ENCODE measurements at regions not wholly inside any gene's neighbourhood (a gene's known extent, or its start where the extent isn't known, plus 50 kb on each side); places are given as distances from the start of the nearest gene placed in this dataset.

- no peak overlapping the region for H4K5ac ChIP-seq (ENCODE audit: insufficient read length, low read depth, low read length)
- H3K79me1 ChIP-seq (ENCODE audit: low read depth, low read length) = no peaks in the 10 kb centered on the region
- no peak overlapping the region for H2BK5ac ChIP-seq (ENCODE audit: low read depth, low read length)
- ChIA-PET POLR2A (ENCODE audit: partially characterized antibody) (no interaction called here), CTCF (ENCODE audit: partially characterized antibody) (interaction anchor here (1.6 kb wide), 1 partner anchor 63 kb away, joined by 3 read pairs; no protein-coding TSS in a partner anchor)
- H2AFZ ChIP-seq (ENCODE audit: low read length) = no peak overlapping the region
- no peaks in the 10 kb centered on the region for H3K27me3 ChIP-seq (replicated peaks in 1 of 4; ENCODE audit: control insufficient read depth in 3 of 4, extremely low read depth in 1 of 4, insufficient read depth in 3 of 4, low read length in 3 of 4)
- H4K91ac ChIP-seq (replicated peaks; ENCODE audit: insufficient read length, low read length) = no peak overlapping the region
- no peak overlapping the region for H2BK15ac ChIP-seq (ENCODE audit: low read length)
- H3K4me3 ChIP-seq (ENCODE audit: extremely low read depth in 1 of 4, insufficient read depth in 2 of 4, low read depth in 3 of 4, low read length in 4 of 4) = no peak overlapping the region
- H3K27ac ChIP-seq (ENCODE audit: low read depth, low read length) = no peak overlapping the region
- no peak overlapping the region for H2BK12ac ChIP-seq (ENCODE audit: low read depth, low read length)
- TF ChIP-seq EGR1 (IDR thresholded peaks at IDR 0.05; ENCODE audit: borderline replicate concordance, low read depth, low read length) (no peak), E2F6 (IDR thresholded peaks at IDR 0.05) (no peak), SAP30 (IDR thresholded peaks at IDR 0.05; ENCODE audit: insufficient read depth, insufficient replicate concordance, low read length) (no peak), KDM5A (IDR thresholded peaks at IDR 0.05; ENCODE audit: low read length) (no peak)
- no peak overlapping the region for H2BK120ac ChIP-seq (replicated peaks; ENCODE audit: low read depth, low read length)
- no peak overlapping the region for H3K23ac ChIP-seq (ENCODE audit: insufficient read length)
- no peaks in the 10 kb centered on the region for H3K36me3 ChIP-seq (ENCODE audit: control insufficient read depth in 2 of 4, insufficient read depth in 4 of 4, low read length in 3 of 4)
- H2AK5ac ChIP-seq (ENCODE audit: low read depth, low read length) = no peak overlapping the region
- H3K18ac ChIP-seq (ENCODE audit: extremely low read depth, low read length) = no peak overlapping the region
- H3K14ac ChIP-seq (ENCODE audit: insufficient read length) = no peak overlapping the region
- H3K9ac ChIP-seq (replicated peaks in 1 of 4; ENCODE audit: extremely low read depth in 1 of 4, low read depth in 3 of 4, low read length in 3 of 4) = no peak overlapping the region
- DNase-seq (ENCODE audit: low read depth in 1 of 2, low spot score in 2 of 2) = no peak
- no peak overlapping the region for H3K4me2 ChIP-seq (ENCODE audit: insufficient read depth in 1 of 2, low read depth in 2 of 2, low read length in 2 of 2)
- no peak for FAIRE-seq
- no peaks in the 10 kb centered on the region for H4K20me1 ChIP-seq (replicated peaks in 1 of 2; ENCODE audit: control insufficient read depth in 1 of 2, insufficient read depth in 2 of 2, low read length in 2 of 2)
- no peaks in the 10 kb centered on the region for H3K79me2 ChIP-seq (ENCODE audit: control insufficient read depth in 1 of 2, insufficient read depth in 2 of 2, low read length in 2 of 2)
- no peak overlapping the region for H2BK20ac ChIP-seq (ENCODE audit: low read length)
- WGBS, 2 experiments (ENCODE audit: extremely low coverage in 1 of 2, insufficient coverage in 1 of 2, insufficient read length in 1 of 2, insufficient replicate concordance in 2 of 2, low coverage in 1 of 2, low lambda C conversion rate in 2 of 2, missing lambda C conversion rate in 1 of 2) = 91% methylated on average over 4 of the region's 4 CpGs; no CpG with 5 or more reads in 1 of the 2 experiments
- no peaks in the 10 kb centered on the region for H3K4me1 ChIP-seq (replicated peaks in 1 of 4; ENCODE audit: control insufficient read depth in 3 of 4, insufficient read depth in 4 of 4, low read length in 3 of 4)
- H4K8ac ChIP-seq (ENCODE audit: extremely low read depth, insufficient read depth, low read length) = no peak overlapping the region
- no peaks in the 10 kb centered on the region for H3K23me2 ChIP-seq (ENCODE audit: low read depth, low read length)
- H3K56ac ChIP-seq (replicated peaks; ENCODE audit: insufficient read length, low read depth, low read length) = no peak overlapping the region
- H3K4ac ChIP-seq (replicated peaks; ENCODE audit: insufficient read length, low read depth, low read length) = no peak overlapping the region
- no peaks in the 10 kb centered on the region for H3K9me3 ChIP-seq (ENCODE audit: insufficient read depth in 2 of 2, low read depth in 1 of 2, low read length in 1 of 2)
Observed at GRCh38 chr9:78884611-78885150, 587.8 kb downstream of the PSAT1 start.
